Liver (tissue), 8 donors: ENCODE measurements at regions not wholly inside any gene's neighbourhood (a gene's known extent, or its start where the extent isn't known, plus 50 kb on each side); places are given as distances from the start of the nearest gene placed in this dataset.

Source experiments
- DNase-seq: peaks from one replicate; pipeline ENCODE4 v3.0.0-alpha.2; 2017; ENCODE audit warnings: low spot score
- H3K27ac ChIP-seq, 2 donors: one replicate each; pipeline ENCODE4 v1.7.0; 2013; ENCODE audit warnings: inconsistent platforms in 2 of 2, low read length in 2 of 2, control low read depth in 1 of 2, low read depth in 1 of 2, mild to moderate bottlenecking in 1 of 2
- H3K27me3 ChIP-seq, 4 donors: one replicate each; pipeline versions ENCODE4 v1.6.1 to v1.7.0; 2013; ENCODE audit warnings: low read length in 3 of 4, inconsistent platforms in 1 of 4, mild to moderate bottlenecking in 1 of 4, moderate library complexity in 1 of 4; ENCODE audit not compliant: control insufficient read depth in 4 of 4, insufficient read depth in 4 of 4
- H3K36me3 ChIP-seq, 4 donors: one replicate each; pipeline versions ENCODE4 v1.6.1 to v1.7.0; 2013; ENCODE audit warnings: low read length in 3 of 4, mild to moderate bottlenecking in 3 of 4, low read depth in 1 of 4, moderate library complexity in 1 of 4; ENCODE audit not compliant: control insufficient read depth in 4 of 4, insufficient read depth in 3 of 4
- H3K4me1 ChIP-seq, 4 donors: one replicate each; pipeline versions ENCODE4 v1.6.1 to v1.7.0; 2013; ENCODE audit warnings: low read length in 3 of 4, mild to moderate bottlenecking in 3 of 4, moderate library complexity in 1 of 4; ENCODE audit not compliant: control insufficient read depth in 4 of 4, insufficient read depth in 4 of 4
- H3K4me3 ChIP-seq, 3 donors: one replicate each; pipeline versions ENCODE4 v1.6.1 to v1.7.0; 2013; ENCODE audit warnings: low read length in 3 of 3, control low read depth in 1 of 3, low read depth in 1 of 3, mild to moderate bottlenecking in 1 of 3
- H3K9ac ChIP-seq, 2 donors: one replicate each; pipeline ENCODE4 v1.7.0; 2013; ENCODE audit warnings: low read length in 2 of 2, mild to moderate bottlenecking in 2 of 2, moderate library complexity in 2 of 2, control low read depth in 1 of 2, low read depth in 1 of 2
- H3K9me3 ChIP-seq, 4 donors: one replicate each; pipeline versions ENCODE4 v1.6.1 to v1.7.0; 2013; ENCODE audit warnings: low read length in 3 of 4; ENCODE audit not compliant: control insufficient read depth in 4 of 4
- EGR1 ChIP-seq, 2 donors: IDR thresholded peaks; 2 replicates each; pipeline ENCODE4 v1.6.1; 2016 to 2018; ENCODE audit warnings: antibody characterized with exemption in 2 of 2, low read depth in 2 of 2
- FOXA1 ChIP-seq: IDR thresholded peaks from 2 replicates; pipeline ENCODE4 v1.6.1; 2016; ENCODE audit warnings: antibody characterized with exemption
- FOXA2 ChIP-seq: IDR thresholded peaks from 2 replicates; pipeline ENCODE4 v1.6.1; 2016; ENCODE audit warnings: antibody characterized with exemption
- GABPA ChIP-seq, 2 donors: IDR thresholded peaks in 1 of 2; conservative IDR thresholded peaks in 1 of 2; 2 replicates each; pipeline ENCODE4 v1.6.1; 2016; ENCODE audit warnings: antibody characterized with exemption in 2 of 2, mild to moderate bottlenecking in 1 of 2, moderate library complexity in 1 of 2
- HNF4A ChIP-seq, 2 donors: conservative IDR thresholded peaks; 2 replicates each; pipeline ENCODE4 v1.6.1; 2016; ENCODE audit warnings: antibody characterized with exemption in 2 of 2, mild to moderate bottlenecking in 2 of 2
- HNF4G ChIP-seq: IDR thresholded peaks from 2 replicates; pipeline ENCODE4 v1.6.1; 2016; ENCODE audit warnings: antibody characterized with exemption
- JUND ChIP-seq, 2 donors: IDR thresholded peaks; 2 replicates each; pipeline ENCODE4 v1.6.1; 2016; ENCODE audit warnings: antibody characterized with exemption in 2 of 2
- NR2F2 ChIP-seq: IDR thresholded peaks from 2 replicates; pipeline ENCODE4 v1.6.1; 2016; ENCODE audit warnings: antibody characterized with exemption
- RAD21 ChIP-seq, 2 donors: IDR thresholded peaks; 2 replicates each; pipeline ENCODE4 v1.6.1; 2016; ENCODE audit warnings: antibody characterized with exemption in 2 of 2, mild to moderate bottlenecking in 2 of 2
- RXRA ChIP-seq, 2 donors: IDR thresholded peaks; 2 replicates each; pipeline ENCODE4 v1.6.1; 2017 to 2018; ENCODE audit warnings: antibody characterized with exemption in 2 of 2, mild to moderate bottlenecking in 1 of 2
- SP1 ChIP-seq: IDR thresholded peaks from 2 replicates; pipeline ENCODE4 v1.6.1; 2018; ENCODE audit warnings: antibody characterized with exemption, mild to moderate bottlenecking
- TAF1 ChIP-seq: conservative IDR thresholded peaks from 2 replicates; pipeline ENCODE4 v1.6.1; 2016; ENCODE audit warnings: antibody characterized with exemption, mild to moderate bottlenecking
- YY1 ChIP-seq: IDR thresholded peaks from 2 replicates; pipeline ENCODE4 v1.6.1; 2016; ENCODE audit warnings: antibody characterized with exemption, mild to moderate bottlenecking
- WGBS: extraction: QIAGEN DNeasy Blood & Tissue Kit; methylation state at CpG from one replicate; pipeline ENCODE4 v1.1.7; 2013; 5-methylcytosine and 5-hydroxymethylcytosine counted together
- TF ChIP-seq, protein P1 (sequence below): IDR thresholded peaks from 2 replicates; pipeline ENCODE4 v1.6.1; 2016; ENCODE audit warnings: antibody characterized with exemption, mild to moderate bottlenecking
- TF ChIP-seq, protein P2 (sequence below): IDR thresholded peaks from 2 replicates; pipeline ENCODE4 v1.6.1; 2016; ENCODE audit warnings: antibody characterized with exemption
- TF ChIP-seq, protein P3 (sequence below): fragments of 150-350 bp; IDR thresholded peaks from 2 replicates; pipeline ENCODE4 v1.5.1; 2017; ENCODE audit warnings: improper control_type of control experiment, low read depth, low read length; ENCODE audit not compliant: missing input control
- TF ChIP-seq, protein P4 (sequence below): IDR thresholded peaks from 2 replicates; pipeline ENCODE4 v1.6.1; 2016; ENCODE audit warnings: antibody characterized with exemption
- TF ChIP-seq, protein P5 (sequence below): IDR thresholded peaks from 2 replicates; pipeline ENCODE4 v1.6.1; 2016; ENCODE audit warnings: antibody characterized with exemption
- donor health status: healthy.
- donor health status: healthy.
- donor health status: healthy.
- donor health status: healthy.
- donor health status: healthy.

DNA sequence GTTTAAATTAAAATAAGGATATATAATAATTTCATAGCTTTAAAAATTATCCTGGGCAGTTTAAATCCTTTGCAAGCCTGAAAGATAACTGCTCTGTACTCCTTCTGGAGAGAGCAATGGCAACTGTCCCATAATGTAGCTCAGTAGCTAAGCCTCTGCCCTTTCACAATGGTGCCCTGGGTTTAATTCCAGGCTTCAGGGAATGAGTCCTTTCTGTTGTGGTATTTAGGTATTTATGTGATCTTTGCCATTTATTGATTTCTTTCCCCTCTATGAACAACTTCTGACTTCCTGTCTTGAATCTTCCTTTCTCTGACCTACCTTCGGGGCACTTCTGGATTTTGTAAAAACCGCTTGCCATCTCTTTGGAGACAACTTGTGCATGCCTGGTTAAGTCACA is 773.2 kb downstream of the IPMK start:
- no peak for DNase-seq
- no peak overlapping the region for H3K27ac ChIP-seq
- H3K9me3 ChIP-seq: no peaks in the 10 kb centered on the region
- H3K36me3 ChIP-seq: no peaks in the 10 kb centered on the region
- no peaks in the 10 kb centered on the region for H3K27me3 ChIP-seq
- TF ChIP-seq GABPA (IDR thresholded peaks at IDR 0.05 in 1 of 2, conservative IDR thresholded peaks at IDR 0.05 in 1 of 2) (no peak), EGR1 (IDR thresholded peaks at IDR 0.05; ENCODE audit: low read depth in 2 of 2) (no peak), HNF4G (no peak), JUND (IDR thresholded peaks at IDR 0.05) (no peak), FOXA2 (no peak), TAF1 (no peak), RXRA (IDR thresholded peaks at IDR 0.05) (no peak), HNF4A (conservative IDR thresholded peaks at IDR 0.05) (no peak)
- TF ChIP-seq, protein P1, sequence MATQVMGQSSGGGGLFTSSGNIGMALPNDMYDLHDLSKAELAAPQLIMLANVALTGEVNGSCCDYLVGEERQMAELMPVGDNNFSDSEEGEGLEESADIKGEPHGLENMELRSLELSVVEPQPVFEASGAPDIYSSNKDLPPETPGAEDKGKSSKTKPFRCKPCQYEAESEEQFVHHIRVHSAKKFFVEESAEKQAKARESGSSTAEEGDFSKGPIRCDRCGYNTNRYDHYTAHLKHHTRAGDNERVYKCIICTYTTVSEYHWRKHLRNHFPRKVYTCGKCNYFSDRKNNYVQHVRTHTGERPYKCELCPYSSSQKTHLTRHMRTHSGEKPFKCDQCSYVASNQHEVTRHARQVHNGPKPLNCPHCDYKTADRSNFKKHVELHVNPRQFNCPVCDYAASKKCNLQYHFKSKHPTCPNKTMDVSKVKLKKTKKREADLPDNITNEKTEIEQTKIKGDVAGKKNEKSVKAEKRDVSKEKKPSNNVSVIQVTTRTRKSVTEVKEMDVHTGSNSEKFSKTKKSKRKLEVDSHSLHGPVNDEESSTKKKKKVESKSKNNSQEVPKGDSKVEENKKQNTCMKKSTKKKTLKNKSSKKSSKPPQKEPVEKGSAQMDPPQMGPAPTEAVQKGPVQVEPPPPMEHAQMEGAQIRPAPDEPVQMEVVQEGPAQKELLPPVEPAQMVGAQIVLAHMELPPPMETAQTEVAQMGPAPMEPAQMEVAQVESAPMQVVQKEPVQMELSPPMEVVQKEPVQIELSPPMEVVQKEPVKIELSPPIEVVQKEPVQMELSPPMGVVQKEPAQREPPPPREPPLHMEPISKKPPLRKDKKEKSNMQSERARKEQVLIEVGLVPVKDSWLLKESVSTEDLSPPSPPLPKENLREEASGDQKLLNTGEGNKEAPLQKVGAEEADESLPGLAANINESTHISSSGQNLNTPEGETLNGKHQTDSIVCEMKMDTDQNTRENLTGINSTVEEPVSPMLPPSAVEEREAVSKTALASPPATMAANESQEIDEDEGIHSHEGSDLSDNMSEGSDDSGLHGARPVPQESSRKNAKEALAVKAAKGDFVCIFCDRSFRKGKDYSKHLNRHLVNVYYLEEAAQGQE: no peak
- TF ChIP-seq, protein P2, sequence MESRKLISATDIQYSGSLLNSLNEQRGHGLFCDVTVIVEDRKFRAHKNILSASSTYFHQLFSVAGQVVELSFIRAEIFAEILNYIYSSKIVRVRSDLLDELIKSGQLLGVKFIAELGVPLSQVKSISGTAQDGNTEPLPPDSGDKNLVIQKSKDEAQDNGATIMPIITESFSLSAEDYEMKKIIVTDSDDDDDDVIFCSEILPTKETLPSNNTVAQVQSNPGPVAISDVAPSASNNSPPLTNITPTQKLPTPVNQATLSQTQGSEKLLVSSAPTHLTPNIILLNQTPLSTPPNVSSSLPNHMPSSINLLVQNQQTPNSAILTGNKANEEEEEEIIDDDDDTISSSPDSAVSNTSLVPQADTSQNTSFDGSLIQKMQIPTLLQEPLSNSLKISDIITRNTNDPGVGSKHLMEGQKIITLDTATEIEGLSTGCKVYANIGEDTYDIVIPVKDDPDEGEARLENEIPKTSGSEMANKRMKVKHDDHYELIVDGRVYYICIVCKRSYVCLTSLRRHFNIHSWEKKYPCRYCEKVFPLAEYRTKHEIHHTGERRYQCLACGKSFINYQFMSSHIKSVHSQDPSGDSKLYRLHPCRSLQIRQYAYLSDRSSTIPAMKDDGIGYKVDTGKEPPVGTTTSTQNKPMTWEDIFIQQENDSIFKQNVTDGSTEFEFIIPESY: no peak
- TF ChIP-seq, protein P3, sequence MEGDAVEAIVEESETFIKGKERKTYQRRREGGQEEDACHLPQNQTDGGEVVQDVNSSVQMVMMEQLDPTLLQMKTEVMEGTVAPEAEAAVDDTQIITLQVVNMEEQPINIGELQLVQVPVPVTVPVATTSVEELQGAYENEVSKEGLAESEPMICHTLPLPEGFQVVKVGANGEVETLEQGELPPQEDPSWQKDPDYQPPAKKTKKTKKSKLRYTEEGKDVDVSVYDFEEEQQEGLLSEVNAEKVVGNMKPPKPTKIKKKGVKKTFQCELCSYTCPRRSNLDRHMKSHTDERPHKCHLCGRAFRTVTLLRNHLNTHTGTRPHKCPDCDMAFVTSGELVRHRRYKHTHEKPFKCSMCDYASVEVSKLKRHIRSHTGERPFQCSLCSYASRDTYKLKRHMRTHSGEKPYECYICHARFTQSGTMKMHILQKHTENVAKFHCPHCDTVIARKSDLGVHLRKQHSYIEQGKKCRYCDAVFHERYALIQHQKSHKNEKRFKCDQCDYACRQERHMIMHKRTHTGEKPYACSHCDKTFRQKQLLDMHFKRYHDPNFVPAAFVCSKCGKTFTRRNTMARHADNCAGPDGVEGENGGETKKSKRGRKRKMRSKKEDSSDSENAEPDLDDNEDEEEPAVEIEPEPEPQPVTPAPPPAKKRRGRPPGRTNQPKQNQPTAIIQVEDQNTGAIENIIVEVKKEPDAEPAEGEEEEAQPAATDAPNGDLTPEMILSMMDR: no peak
- TF ChIP-seq, protein P4, sequence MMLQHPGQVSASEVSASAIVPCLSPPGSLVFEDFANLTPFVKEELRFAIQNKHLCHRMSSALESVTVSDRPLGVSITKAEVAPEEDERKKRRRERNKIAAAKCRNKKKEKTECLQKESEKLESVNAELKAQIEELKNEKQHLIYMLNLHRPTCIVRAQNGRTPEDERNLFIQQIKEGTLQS: no peak
- 78% methylated on average over 2 of the region's 2 CpGs for WGBS
- no peak overlapping the region for H3K4me3 ChIP-seq
- no peaks in the 10 kb centered on the region for H3K4me1 ChIP-seq
- no peak overlapping the region for H3K9ac ChIP-seq

DNA sequence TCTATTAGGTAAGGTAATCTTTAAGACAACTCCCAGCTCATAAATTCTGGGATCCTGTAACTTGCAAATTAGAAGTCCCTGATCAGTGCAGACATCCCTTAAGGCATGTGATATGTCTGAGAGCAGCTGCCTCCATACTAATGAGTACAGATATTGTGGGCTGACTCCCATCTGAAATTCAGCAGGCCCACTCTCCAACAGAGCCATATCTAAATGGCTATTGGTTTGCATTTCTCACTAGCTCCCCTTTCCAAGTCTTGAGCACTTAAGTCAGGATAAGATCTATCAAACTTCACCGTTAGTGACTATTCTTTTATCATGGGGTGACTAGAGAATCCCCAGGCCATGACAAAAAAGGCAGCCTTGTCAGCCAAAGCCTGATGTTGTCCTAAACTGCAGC is 785.4 kb downstream of the IPMK start:
- Histone ChIP-seq H3K9ac (no peak overlapping the region), H3K4me3 (no peak overlapping the region), H3K36me3 (no peaks in the 10 kb centered on the region), H3K4me1 (no peaks in the 10 kb centered on the region), H3K27ac (no peak overlapping the region), H3K9me3 (no peaks in the 10 kb centered on the region), H3K27me3 (peaks cover 0 to 3% (median 0%) of the 10 kb centered on the region in 4 donors)
- 18% methylated on average over 1 of the region's 1 CpG for WGBS
- DNase-seq: no peak
- TF ChIP-seq EGR1 (IDR thresholded peaks at IDR 0.05; ENCODE audit: low read depth in 2 of 2): no peak
- TF ChIP-seq HNF4A (conservative IDR thresholded peaks at IDR 0.05): no peak
- no peak for TF ChIP-seq NR2F2
- TF ChIP-seq, protein P3: no peak
- TF ChIP-seq HNF4G: no peak
- no peak for TF ChIP-seq RXRA (IDR thresholded peaks at IDR 0.05)
- no peak for TF ChIP-seq TAF1
- no peak for TF ChIP-seq JUND (IDR thresholded peaks at IDR 0.05)
- TF ChIP-seq FOXA2: no peak
- TF ChIP-seq FOXA1: no peak
- no peak for TF ChIP-seq GABPA (IDR thresholded peaks at IDR 0.05 in 1 of 2, conservative IDR thresholded peaks at IDR 0.05 in 1 of 2)
- TF ChIP-seq SP1: no peak
- no peak for TF ChIP-seq RAD21 (IDR thresholded peaks at IDR 0.05)
- TF ChIP-seq YY1: no peak
- TF ChIP-seq, protein P5, sequence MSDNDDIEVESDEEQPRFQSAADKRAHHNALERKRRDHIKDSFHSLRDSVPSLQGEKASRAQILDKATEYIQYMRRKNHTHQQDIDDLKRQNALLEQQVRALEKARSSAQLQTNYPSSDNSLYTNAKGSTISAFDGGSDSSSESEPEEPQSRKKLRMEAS: no peak
- TF ChIP-seq, protein P1: no peak
